K562 (cell line): ENCODE measurements at regions not wholly inside any gene's neighbourhood (a gene's known extent, or its start where the extent isn't known, plus 50 kb on each side); places are given as distances from the start of the nearest gene placed in this dataset.

Source experiments
- ATAC-seq: fragments of 200-7000 bp; cut with Tn5 transposase; 3 replicates; pipeline ENCODE4 v1.9.1; 2020; ENCODE audit warnings: moderate library complexity
- BruUV-seq: library from RNA; stranded (reverse); fragments of 400-500 nt; replicated peaks from 2 replicates; lab custom pipeline; 2021; lab: Mats Ljungman, UMichigan
- CTCF ChIA-PET: fragments of 300-600 bp; formaldehyde crosslinking; extraction: SDS; loops from one replicate; lab custom pipeline; 2021; ENCODE audit warnings: low intra/inter-chr PET ratio; lab: Yijun Ruan, JAX
- POLR2A ChIA-PET: fragments of 300-600, 350-650 bp; sonication (Branson Sonifier 250); formaldehyde crosslinking; extraction: SDS; loops from one replicate; lab custom pipeline; 2021; ENCODE audit warnings: antibody characterized with exemption, inconsistent platforms; lab: Yijun Ruan, JAX
- DNase-seq, 4 experiments: peaks; one replicate each; pipeline versions ENCODE4 v3.0.0 to v3.0.0-alpha.2; 2011 to 2018; ENCODE audit warnings: low spot score in 3 of 4, mixed read lengths in 3 of 4; ENCODE audit errors: extremely low read depth in 1 of 4
- FAIRE-seq: peaks from 2 replicates; lab custom pipeline; 2011; peaks lifted over from hg19 to GRCh38; lab: Jason Lieb, UNC
- H2AFZ ChIP-seq: 2 replicates; pipeline ENCODE4 v1.6.0; 2011; ENCODE audit warnings: low read depth, low read length, control low read depth, inconsistent platforms
- H3K27ac ChIP-seq: fragments of 200-600 bp; 3 replicates; pipeline ENCODE4 v1.8.0; 2011; ENCODE audit warnings: low read depth, mild to moderate bottlenecking, control low read depth, inconsistent platforms, low read length, moderate library complexity, mixed read lengths; ENCODE audit errors: extremely low read depth
- H3K27me3 ChIP-seq, 2 experiments: fragments of 300-600 bp in 1 of 2; 2 replicates in 1 of 2; 3 replicates in 1 of 2; pipeline versions ENCODE4 v1.6.0 to v1.8.0; 2011; ENCODE audit warnings: inconsistent platforms in 2 of 2, low read length in 2 of 2, mild to moderate bottlenecking in 1 of 2, mixed read lengths in 1 of 2, moderate library complexity in 1 of 2; ENCODE audit not compliant: control insufficient read depth in 2 of 2, insufficient read depth in 2 of 2
- H3K36me3 ChIP-seq: fragments of 300-600 bp; 3 replicates; pipeline ENCODE4 v1.8.0; 2011; ENCODE audit warnings: mild to moderate bottlenecking, low read length, inconsistent platforms; ENCODE audit not compliant: control insufficient read depth, insufficient read depth
- H3K4me1 ChIP-seq, 2 experiments: fragments of 200-600 bp in 1 of 2; replicated peaks in 1 of 2; 2 replicates in 1 of 2; 3 replicates in 1 of 2; pipeline versions ENCODE4 v1.5.1 to v1.8.0; 2011; ENCODE audit warnings: inconsistent platforms in 2 of 2, low read length in 2 of 2, mild to moderate bottlenecking in 1 of 2, mixed read lengths in 1 of 2, moderate library complexity in 1 of 2; ENCODE audit not compliant: control insufficient read depth in 2 of 2, insufficient read depth in 2 of 2
- H3K4me2 ChIP-seq: 2 replicates; pipeline ENCODE4 v1.6.1; 2011; ENCODE audit warnings: low read length, control low read depth, inconsistent platforms, mixed read lengths; ENCODE audit not compliant: insufficient read depth
- H3K4me3 ChIP-seq: fragments of 200-600 bp; sonication (generic), shearing (Covaris generic); 2 replicates; pipeline ENCODE4 v1.5.1; 2016; ENCODE audit warnings: control low read depth, inconsistent platforms
- H3K79me2 ChIP-seq: fragments of 200-600 bp; 3 replicates; pipeline ENCODE4 v1.8.0; 2011; ENCODE audit warnings: low read length, inconsistent platforms; ENCODE audit not compliant: control insufficient read depth, insufficient read depth
- H3K9ac ChIP-seq, 2 experiments: 2 replicates each; pipeline versions ENCODE4 v1.6.0 to v1.6.1; 2011; ENCODE audit warnings: low read depth in 2 of 2, low read length in 2 of 2, control low read depth in 1 of 2, inconsistent platforms in 1 of 2, mild to moderate bottlenecking in 1 of 2, mixed read lengths in 1 of 2; ENCODE audit not compliant: insufficient read depth in 1 of 2
- H3K9me1 ChIP-seq: one replicate; pipeline ENCODE4 v1.6.0; 2011; ENCODE audit warnings: inconsistent platforms, mild to moderate bottlenecking, low read length, moderate library complexity; ENCODE audit not compliant: control insufficient read depth, insufficient read depth
- H3K9me3 ChIP-seq: replicated peaks from 2 replicates; pipeline ENCODE4 v1.5.1; 2011; ENCODE audit warnings: low read depth, low read length, inconsistent platforms; ENCODE audit not compliant: control insufficient read depth, insufficient read depth
- H4K20me1 ChIP-seq: replicated peaks from 2 replicates; pipeline ENCODE4 v1.6.1; 2011; ENCODE audit warnings: low read length, inconsistent platforms, mixed read lengths; ENCODE audit not compliant: control insufficient read depth, insufficient read depth
- BACH1 ChIP-seq: fragments of 200-800 bp; sonication (Bioruptor generic); IDR thresholded peaks from 2 replicates; pipeline ENCODE4 v1.6.1; 2016; ENCODE audit warnings: missing genetic modification characterization, missing compliant biosample characterization
- CEBPB ChIP-seq: fragments of 450-650 bp; IDR thresholded peaks from 2 replicates; pipeline ENCODE4 v1.6.1; 2016; ENCODE audit warnings: missing genetic modification characterization, missing compliant biosample characterization
- ESRRB ChIP-seq: fragments of 250-450 bp; sonication (Bioruptor Pico); IDR thresholded peaks from 2 replicates; pipeline ENCODE4 v1.5.0; 2020; ENCODE audit warnings: mild to moderate bottlenecking, moderate library complexity, borderline replicate concordance
- GABPB1 ChIP-seq: sonication (generic); formaldehyde crosslinking; IDR thresholded peaks from 2 replicates; pipeline ENCODE4 v1.8.0; 2022; ENCODE audit warnings: mild to moderate bottlenecking, missing genetic modification reagents
- KDM5B ChIP-seq: fragments of 200-600 bp; sonication (generic); IDR thresholded peaks from 2 replicates; pipeline ENCODE4 v1.6.1; 2012; ENCODE audit warnings: low read depth, mild to moderate bottlenecking, moderate library complexity, low read length, control low read depth, inconsistent platforms; ENCODE audit not compliant: insufficient replicate concordance
- LARP7 ChIP-seq: fragments of 450-650 bp; IDR thresholded peaks from 2 replicates; pipeline ENCODE4 v1.6.1; 2016
- POLR2AphosphoS5 ChIP-seq: IDR thresholded peaks from 2 replicates; pipeline ENCODE4 v1.6.1; 2011; ENCODE audit warnings: mild to moderate bottlenecking, low read depth, low read length, moderate library complexity; ENCODE audit not compliant: control insufficient read depth, insufficient read depth
- POU5F1 ChIP-seq: fragments of 150-350 bp; IDR thresholded peaks from 2 replicates; pipeline ENCODE4 v1.6.1; 2014; ENCODE audit warnings: borderline replicate concordance, low read length, low read depth, mild to moderate bottlenecking; ENCODE audit not compliant: partially characterized antibody
- RB1 ChIP-seq: fragments of 450-650 bp; IDR thresholded peaks from 2 replicates; pipeline ENCODE4 v1.6.1; 2017; ENCODE audit warnings: low read depth, mild to moderate bottlenecking
- SRSF7 ChIP-seq: fragments of 200-400 bp; formaldehyde crosslinking; optimal IDR thresholded peaks from 2 replicates; pipeline ENCODE3; 2017; ENCODE audit warnings: mild to moderate bottlenecking, low read depth, low read length
- TBL1XR1 ChIP-seq, 2 experiments: IDR thresholded peaks; 2 replicates each; pipeline ENCODE4 v1.6.1; 2012; ENCODE audit warnings: improper control_type of control experiment in 2 of 2, low read length in 2 of 2, mild to moderate bottlenecking in 1 of 2
- TRIM28 ChIP-seq: fragments of 450-650 bp; IDR thresholded peaks from 2 replicates; pipeline ENCODE4 v1.6.1; 2017
- ZNF184 ChIP-seq: sonication (generic); formaldehyde crosslinking; IDR thresholded peaks from 2 replicates; pipeline ENCODE4 v1.5.0; 2020; ENCODE audit warnings: missing genetic modification reagents
- ZNF316 ChIP-seq: fragments of 450-650 bp; IDR thresholded peaks from 2 replicates; pipeline ENCODE4 v1.6.1; 2016
- ZNF77 ChIP-seq: fragments of 250-450 bp; sonication (Bioruptor Pico); IDR thresholded peaks from 2 replicates; pipeline ENCODE4 v1.5.0; 2020
- WGBS: fragments of 100-300 bp; shearing (Covaris generic); methylation state at CpG from one replicate; pipeline ENCODE4 v1.1.6; 2016; ENCODE audit warnings: low coverage, mixed read lengths; ENCODE audit not compliant: insufficient coverage; ENCODE audit errors: missing lambda C conversion rate; 5-methylcytosine and 5-hydroxymethylcytosine counted together
- in situ Hi-C: fragments of 300-500 bp; cut with MboI; formaldehyde crosslinking; loops from 4 replicates; pipeline ENCODE4 v1.15.0; 2018; ENCODE audit warnings: inconsistent platforms, mixed read lengths
- intact Hi-C: fragments of 100-400 bp; cut with micrococcal nuclease; formaldehyde crosslinking; loops from 2 replicates; pipeline ENCODE4 v1.14.2; 2022
- TF ChIP-seq, protein P1 (sequence below): fragments of 250-450 bp; sonication (Bioruptor Pico); IDR thresholded peaks from 2 replicates; pipeline ENCODE4 v1.4.0; 2020; ENCODE audit warnings: mild to moderate bottlenecking, moderate library complexity
- TF ChIP-seq, protein P2 (sequence below): sonication (generic); formaldehyde crosslinking; IDR thresholded peaks from 2 replicates; pipeline ENCODE4 v1.8.1; 2023; ENCODE audit warnings: mild to moderate bottlenecking, missing genetic modification reagents

DNA sequence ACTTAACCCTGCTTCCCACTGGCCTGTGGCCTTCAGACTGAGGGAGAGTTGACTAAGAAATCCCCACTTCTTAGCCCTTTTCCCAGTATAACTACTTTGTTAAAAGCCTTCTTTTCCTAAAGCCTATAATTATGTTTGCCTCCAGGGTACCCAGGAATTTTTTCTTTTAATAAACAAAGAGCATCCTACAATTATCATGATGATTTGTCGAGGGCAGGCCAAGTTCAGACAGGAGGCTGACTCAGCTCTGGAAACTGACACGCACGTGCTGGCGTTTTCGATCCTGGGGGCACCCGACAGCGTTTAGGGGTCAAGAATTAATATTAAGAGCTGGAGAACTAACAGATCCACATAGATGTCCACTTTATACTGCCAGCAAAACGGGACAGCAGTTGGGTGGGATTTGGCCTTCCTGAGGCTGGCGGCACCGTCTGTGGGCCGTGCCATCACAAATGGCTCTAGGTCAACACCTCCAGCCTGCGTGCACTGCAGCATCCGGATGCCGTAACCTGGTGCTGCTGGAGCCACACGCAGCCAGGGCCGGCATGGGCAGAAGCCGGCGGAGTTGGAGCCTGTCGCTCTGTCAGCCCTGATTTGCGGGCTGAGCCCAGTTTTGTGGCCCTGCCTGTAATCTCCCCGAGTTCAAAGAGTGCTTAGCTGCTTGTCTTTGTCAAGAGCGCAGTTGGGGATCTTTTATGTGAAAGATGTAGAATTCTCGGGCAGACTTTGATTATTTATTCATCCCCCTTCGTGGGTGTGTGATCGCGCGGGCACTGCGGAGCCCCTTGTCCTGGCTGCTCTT lies 191.0 kb downstream of the GLI2 start:
- POLR2A ChIA-PET, result interaction anchor here (0.5 to 0.7 kb wide), 4 partner anchors 9 to 141 kb away, joined by 3 to 4 read pairs (median 3); no protein-coding TSS in a partner anchor
- H3K4me3 ChIP-seq, result no peak overlapping the region
- no peak overlapping the region for H3K4me2 ChIP-seq
- no peak for TF ChIP-seq BACH1 (tag)
- TF ChIP-seq POLR2AphosphoS5, result no peak
- TF ChIP-seq ESRRB (CRISPR knock-in tag), result no peak
- TF ChIP-seq, protein P1, sequence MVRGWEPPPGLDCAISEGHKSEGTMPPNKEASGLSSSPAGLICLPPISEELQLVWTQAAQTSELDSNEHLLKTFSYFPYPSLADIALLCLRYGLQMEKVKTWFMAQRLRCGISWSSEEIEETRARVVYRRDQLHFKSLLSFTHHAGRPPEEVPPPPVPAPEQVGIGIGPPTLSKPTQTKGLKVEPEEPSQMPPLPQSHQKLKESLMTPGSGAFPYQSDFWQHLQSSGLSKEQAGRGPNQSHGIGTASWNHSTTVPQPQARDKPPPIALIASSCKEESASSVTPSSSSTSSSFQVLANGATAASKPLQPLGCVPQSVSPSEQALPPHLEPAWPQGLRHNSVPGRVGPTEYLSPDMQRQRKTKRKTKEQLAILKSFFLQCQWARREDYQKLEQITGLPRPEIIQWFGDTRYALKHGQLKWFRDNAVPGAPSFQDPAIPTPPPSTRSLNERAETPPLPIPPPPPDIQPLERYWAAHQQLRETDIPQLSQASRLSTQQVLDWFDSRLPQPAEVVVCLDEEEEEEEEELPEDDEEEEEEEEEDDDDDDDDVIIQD (CRISPR knock-in tag), result no peak
- TF ChIP-seq GABPB1 (CRISPR knock-in tag), result no peak
- no peak for TF ChIP-seq KDM5B
- no peak for TF ChIP-seq RB1
- TF ChIP-seq CEBPB (tag), result no peak
- TF ChIP-seq ZNF184 (CRISPR knock-in tag), result no peak
- TF ChIP-seq, protein P2, sequence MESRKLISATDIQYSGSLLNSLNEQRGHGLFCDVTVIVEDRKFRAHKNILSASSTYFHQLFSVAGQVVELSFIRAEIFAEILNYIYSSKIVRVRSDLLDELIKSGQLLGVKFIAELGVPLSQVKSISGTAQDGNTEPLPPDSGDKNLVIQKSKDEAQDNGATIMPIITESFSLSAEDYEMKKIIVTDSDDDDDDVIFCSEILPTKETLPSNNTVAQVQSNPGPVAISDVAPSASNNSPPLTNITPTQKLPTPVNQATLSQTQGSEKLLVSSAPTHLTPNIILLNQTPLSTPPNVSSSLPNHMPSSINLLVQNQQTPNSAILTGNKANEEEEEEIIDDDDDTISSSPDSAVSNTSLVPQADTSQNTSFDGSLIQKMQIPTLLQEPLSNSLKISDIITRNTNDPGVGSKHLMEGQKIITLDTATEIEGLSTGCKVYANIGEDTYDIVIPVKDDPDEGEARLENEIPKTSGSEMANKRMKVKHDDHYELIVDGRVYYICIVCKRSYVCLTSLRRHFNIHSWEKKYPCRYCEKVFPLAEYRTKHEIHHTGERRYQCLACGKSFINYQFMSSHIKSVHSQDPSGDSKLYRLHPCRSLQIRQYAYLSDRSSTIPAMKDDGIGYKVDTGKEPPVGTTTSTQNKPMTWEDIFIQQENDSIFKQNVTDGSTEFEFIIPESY (CRISPR knock-in tag), result no peak
- no peak for TF ChIP-seq TRIM28
- no peak for TF ChIP-seq TBL1XR1 (IDR thresholded peaks at IDR 0.05; ENCODE audit: low read length in 2 of 2)
- TF ChIP-seq ZNF77, result no peak
- no peak for TF ChIP-seq LARP7
- no peak for TF ChIP-seq POU5F1
- TF ChIP-seq SRSF7, result no peak
- TF ChIP-seq ZNF316, result no peak
- ATAC-seq, result no peak
- H3K79me2 ChIP-seq, result no peaks in the 10 kb centered on the region
- CTCF ChIA-PET, result no interaction called here
- H3K9ac ChIP-seq, result no peak overlapping the region
- in situ Hi-C loops, result no loop called here
- H3K27ac ChIP-seq, result no peak overlapping the region
- peaks cover 0 to 5% of the 10 kb centered on the region in 2 experiments; a peak in 1 of 5 replicates for H3K4me1 ChIP-seq
- 37% methylated on average over 27 of the region's 28 CpGs for WGBS
- no peaks in the 10 kb centered on the region for H3K36me3 ChIP-seq
- no peaks in the 10 kb centered on the region for H4K20me1 ChIP-seq
- H2AFZ ChIP-seq, result no peak overlapping the region
- no peak for FAIRE-seq
- no peaks in the 10 kb centered on the region for H3K9me1 ChIP-seq
- BruUV-seq, result no TSS peak
- H3K9me3 ChIP-seq, result no peaks in the 10 kb centered on the region
- DNase-seq, result no peak
- peaks cover 4 to 38% of the 10 kb centered on the region in 2 experiments; a peak in 4 of 5 replicates for H3K27me3 ChIP-seq
- intact Hi-C loops, result no loop called here
